ENCODE measurements at regions not wholly inside any gene's neighbourhood (a gene's known extent, or its start where the extent isn't known, plus 50 kb on each side); places are given as distances from the start of the nearest gene placed in this dataset.
A peak's percentile ranks its signal among the peaks of the same experiment; 100 is the strongest.

GRCh38 chr1:75984781-75985180 lies 52.6 kb upstream of the ASB17 start:
- no peak for DNase-seq (ENCODE audit: low read depth)

GRCh38 chr1:75985827-75986226 lies 53.6 kb upstream of the ASB17 start:
- no peak for DNase-seq (ENCODE audit: low read depth)

GRCh38 chr1:75986478-75986877 lies 54.3 kb upstream of the ASB17 start:
- no peak for DNase-seq (ENCODE audit: low read depth)

GRCh38 chr1:75989121-75989520 lies 56.9 kb upstream of the ASB17 start:
- DNase-seq (ENCODE audit: low read depth) = no peak

- no peak for DNase-seq (ENCODE audit: low read depth)
These were observed 58.5 kb upstream of the ASB17 start for GRCh38 chr1:75990686-75991085.

- DNase-seq (ENCODE audit: low read depth) = peak; percentile 63
These were observed 59.4 kb upstream of the ASB17 start for GRCh38 chr1:75991497-75992114.

GRCh38 chr1:75992312-75992711 lies 60.1 kb upstream of the ASB17 start:
- DNase-seq (ENCODE audit: low read depth) = no peak

- DNase-seq (ENCODE audit: low read depth) = no peak
These were observed 61.5 kb upstream of the ASB17 start for GRCh38 chr1:75993661-75994060.

- DNase-seq (ENCODE audit: low read depth) = peak; percentile 23
These were observed 64.0 kb upstream of the ASB17 start for GRCh38 chr1:75996196-75996595.

- DNase-seq (ENCODE audit: low read depth) = peak; percentile 53
These were observed 66.8 kb upstream of the ASB17 start for GRCh38 chr1:75999034-75999433.

GRCh38 chr1:76003946-76004345 lies 70.6 kb upstream of the ST6GALNAC3 start:
- DNase-seq (ENCODE audit: low read depth) = no peak

- no peak for DNase-seq (ENCODE audit: low read depth)
These were observed 68.8 kb upstream of the ST6GALNAC3 start for GRCh38 chr1:76005765-76006164.

- DNase-seq (ENCODE audit: low read depth) = no peak
These were observed 68.3 kb upstream of the ST6GALNAC3 start for GRCh38 chr1:76006234-76006633.

- no peak for DNase-seq (ENCODE audit: low read depth)
These were observed 63.7 kb upstream of the ST6GALNAC3 start for GRCh38 chr1:76010802-76011201.

- DNase-seq (ENCODE audit: low read depth) = no peak
These were observed 62.0 kb upstream of the ST6GALNAC3 start for GRCh38 chr1:76012341-76013205.

- DNase-seq (ENCODE audit: low read depth) = no peak
These were observed 61.4 kb upstream of the ST6GALNAC3 start for GRCh38 chr1:76013206-76013581.

GRCh38 chr1:76015478-76016103 lies 59.0 kb upstream of the ST6GALNAC3 start:
- no peak for DNase-seq (ENCODE audit: low read depth)

- DNase-seq (ENCODE audit: low read depth) = no peak
These were observed 56.5 kb upstream of the ST6GALNAC3 start for GRCh38 chr1:76018045-76018444.

- no peak for DNase-seq (ENCODE audit: low read depth)
These were observed 52.7 kb upstream of the ST6GALNAC3 start for GRCh38 chr1:76021846-76022245.

- DNase-seq (ENCODE audit: low read depth) = peak; percentile 23
These were observed 50.7 kb upstream of the ST6GALNAC3 start for GRCh38 chr1:76023669-76024435.
